Epithelial cell of proximal tubule (primary cell): ENCODE measurements at regions not wholly inside any gene's neighbourhood (a gene's known extent, or its start where the extent isn't known, plus 50 kb on each side); places are given as distances from the start of the nearest gene placed in this dataset.

Source experiments
- DNase-seq: peaks from one replicate; pipeline ENCODE4 v3.0.0-alpha.2; 2011; ENCODE audit warnings: low read depth
- H3K4me3 ChIP-seq: 2 replicates; pipeline ENCODE4 v1.5.1; 2011; ENCODE audit warnings: low read depth, mild to moderate bottlenecking, low read length
- CTCF ChIP-seq: conservative IDR thresholded peaks from 2 replicates; pipeline ENCODE4 v1.5.1; 2012; ENCODE audit warnings: low read depth, mild to moderate bottlenecking, low read length

- TF ChIP-seq CTCF = no peak
- DNase-seq = no peak
- H3K4me3 ChIP-seq = no peak overlapping the region
These were observed 243.4 kb upstream of the RBBP8 start for GRCh38 chr18:22689712-22690111.

GRCh38 chr18:22690556-22690955, 242.6 kb upstream of the RBBP8 start:
- H3K4me3 ChIP-seq = no peak overlapping the region
- no peak for DNase-seq
- no peak for TF ChIP-seq CTCF

- no peak overlapping the region for H3K4me3 ChIP-seq
- TF ChIP-seq CTCF = no peak
- DNase-seq = no peak
These were observed 241.0 kb upstream of the RBBP8 start for GRCh38 chr18:22691946-22692710.

GRCh38 chr18:22694954-22695353, 238.2 kb upstream of the RBBP8 start:
- no peak overlapping the region for H3K4me3 ChIP-seq
- DNase-seq = no peak
- TF ChIP-seq CTCF = no peak

- DNase-seq = no peak
- TF ChIP-seq CTCF = no peak
- no peak overlapping the region for H3K4me3 ChIP-seq
These were observed 237.5 kb upstream of the RBBP8 start for GRCh38 chr18:22695674-22696073.

GRCh38 chr18:22697561-22697960, 235.6 kb upstream of the RBBP8 start:
- no peak for DNase-seq
- no peak for TF ChIP-seq CTCF
- no peak overlapping the region for H3K4me3 ChIP-seq

- no peak overlapping the region for H3K4me3 ChIP-seq
- no peak for DNase-seq
- TF ChIP-seq CTCF = no peak
These were observed 234.4 kb upstream of the RBBP8 start for GRCh38 chr18:22698711-22699110.
